AG09319 (cell line): ENCODE measurements at regions not wholly inside any gene's neighbourhood (a gene's known extent, or its start where the extent isn't known, plus 50 kb on each side); places are given as distances from the start of the nearest gene placed in this dataset.

Experiments
- DNase-seq: peaks from one replicate; pipeline ENCODE4 v3.0.0-alpha.2; 2010; ENCODE audit warnings: low read depth; ENCODE audit errors: extremely low read depth
- CTCF ChIP-seq: IDR thresholded peaks from 2 replicates; pipeline ENCODE4 v1.5.1; 2011; ENCODE audit warnings: low read depth, mild to moderate bottlenecking, inconsistent platforms, low read length, moderate library complexity

- no peak for DNase-seq
- no peak for TF ChIP-seq CTCF
Measured at GRCh38 chr4:23700197-23700596, 189.7 kb downstream of the PPARGC1A start.

GRCh38 chr4:23697722-23698121 is 192.1 kb downstream of the PPARGC1A start:
- no peak for DNase-seq
- TF ChIP-seq CTCF, result no peak

GRCh38 chr4:23697001-23697528 is 192.8 kb downstream of the PPARGC1A start:
- DNase-seq, result no peak
- no peak for TF ChIP-seq CTCF

- no peak for DNase-seq
Measured at GRCh38 chr4:23686169-23686897, 203.5 kb downstream of the PPARGC1A start.

GRCh38 chr4:23685471-23685870 is 204.4 kb downstream of the PPARGC1A start:
- no peak for DNase-seq

More at GRCh38 chr4:23686169-23686897, 203.5 kb downstream of the PPARGC1A start:
- no peak for TF ChIP-seq CTCF

GRCh38 chr4:23680671-23681518 is 209.0 kb downstream of the PPARGC1A start:
- no peak for DNase-seq
- peak; percentile 20 for TF ChIP-seq CTCF

More at GRCh38 chr4:23685471-23685870, 204.4 kb downstream of the PPARGC1A start:
- no peak for TF ChIP-seq CTCF

- TF ChIP-seq CTCF, result no peak
- no peak for DNase-seq
Measured at GRCh38 chr4:23674694-23675093, 215.2 kb downstream of the PPARGC1A start.
